OCI-LY1 (cell line): ENCODE measurements at regions not wholly inside any gene's neighbourhood (a gene's known extent, or its start where the extent isn't known, plus 50 kb on each side); places are given as distances from the start of the nearest gene placed in this dataset.

ENCODE experiments used
- H2AFZ ChIP-seq: fragments of 200-600 bp; sonication (generic), shearing (Covaris generic); 2 replicates; pipeline ENCODE4 v1.6.0; 2014; ENCODE audit warnings: antibody characterized with exemption, mild to moderate bottlenecking, low read length
- H3F3A ChIP-seq: fragments of 200-600 bp; sonication (generic), shearing (Covaris generic); 2 replicates; pipeline ENCODE4 v1.6.0; 2014; ENCODE audit warnings: mild to moderate bottlenecking, antibody characterized with exemption, low read length, moderate library complexity; ENCODE audit not compliant: insufficient read depth
- H3K27ac ChIP-seq: fragments of 200-600 bp; sonication (generic); 2 replicates; pipeline ENCODE4 v1.5.1; 2014; ENCODE audit warnings: low read length, mixed run types, mild to moderate bottlenecking, low read depth; ENCODE audit not compliant: poor library complexity, severe bottlenecking
- H3K27me3 ChIP-seq: fragments of 200-600 bp; sonication (generic); 2 replicates; pipeline ENCODE4 v1.6.0; 2014; ENCODE audit warnings: antibody characterized with exemption, mild to moderate bottlenecking, low read length, moderate library complexity; ENCODE audit not compliant: insufficient read depth
- H3K36me3 ChIP-seq: fragments of 200-600 bp; sonication (generic); 2 replicates; pipeline ENCODE4 v1.6.1; 2014; ENCODE audit warnings: mild to moderate bottlenecking, antibody characterized with exemption, low read length, moderate library complexity, mixed read lengths; ENCODE audit not compliant: insufficient read depth
- H3K4me1 ChIP-seq: fragments of 200-600 bp; sonication (generic); 2 replicates; pipeline ENCODE4 v1.5.1; 2014; ENCODE audit warnings: mild to moderate bottlenecking, low read length, moderate library complexity; ENCODE audit not compliant: insufficient read depth, severe bottlenecking
- H3K4me2 ChIP-seq: fragments of 200-600 bp; sonication (generic), shearing (Covaris generic); 2 replicates; pipeline ENCODE4 v1.6.1; 2014; ENCODE audit warnings: low read length
- H3K4me3 ChIP-seq: fragments of 200-600 bp; sonication (generic); 2 replicates; pipeline ENCODE4 v1.5.1; 2014; ENCODE audit warnings: low read length, low read depth, mild to moderate bottlenecking, mixed read lengths; ENCODE audit not compliant: poor library complexity, severe bottlenecking
- H3K79me2 ChIP-seq: fragments of 200-600 bp; shearing (Covaris generic); 2 replicates; pipeline ENCODE4 v1.6.1; 2016; ENCODE audit warnings: mixed run types, low read length, mixed read lengths; ENCODE audit not compliant: insufficient read depth
- H3K9ac ChIP-seq: fragments of 200-600 bp; sonication (generic), shearing (Covaris generic); 2 replicates; pipeline ENCODE4 v1.6.1; 2014; ENCODE audit warnings: mild to moderate bottlenecking, low read length, mixed read lengths
- H3K9me2 ChIP-seq: fragments of 200-600 bp; sonication (generic), shearing (Covaris generic); 2 replicates; pipeline ENCODE4 v1.6.1; 2014; ENCODE audit warnings: low read depth, mild to moderate bottlenecking, low read length, mixed read lengths
- H3K9me3 ChIP-seq: fragments of 200-600 bp; shearing (Covaris generic); 2 replicates; pipeline ENCODE4 v1.6.1; 2014; ENCODE audit warnings: low read length, mixed read lengths
- H4K20me1 ChIP-seq: fragments of 200-600 bp; sonication (generic), shearing (Covaris generic); 2 replicates; pipeline ENCODE4 v1.6.0; 2016; ENCODE audit warnings: mild to moderate bottlenecking, low read length; ENCODE audit not compliant: insufficient read depth
- CTCF ChIP-seq: fragments of 200-600 bp; sonication (generic), shearing (Covaris generic); IDR thresholded peaks from 2 replicates; pipeline ENCODE4 v1.5.1; 2017; ENCODE audit warnings: mild to moderate bottlenecking, antibody characterized with exemption, low read length, moderate library complexity, mixed read lengths
- EZH2 ChIP-seq: fragments of 200-600 bp; sonication (generic), shearing (Covaris generic); IDR thresholded peaks from 2 replicates; pipeline ENCODE4 v1.8.0; 2017; ENCODE audit warnings: borderline replicate concordance, mixed run types, mild to moderate bottlenecking, antibody characterized with exemption, low read length, moderate library complexity, mixed read lengths

- H3K79me2 ChIP-seq, result no peaks in the 10 kb centered on the region
- TF ChIP-seq CTCF (no peak), EZH2 (no peak)
- no peak overlapping the region for H3K27ac ChIP-seq
- no peaks in the 10 kb centered on the region for H3F3A ChIP-seq
- H2AFZ ChIP-seq, result no peak overlapping the region
- H3K4me2 ChIP-seq, result no peak overlapping the region
- H4K20me1 ChIP-seq, result no peaks in the 10 kb centered on the region
- H3K27me3 ChIP-seq, result no peaks in the 10 kb centered on the region
- H3K9me3 ChIP-seq, result no peaks in the 10 kb centered on the region
- no peaks in the 10 kb centered on the region for H3K9me2 ChIP-seq
- no peak overlapping the region for H3K4me3 ChIP-seq
- H3K36me3 ChIP-seq, result no peaks in the 10 kb centered on the region
- no peaks in the 10 kb centered on the region for H3K4me1 ChIP-seq
- no peak overlapping the region for H3K9ac ChIP-seq
Measured at GRCh38 chr4:4680243-4680642, 138.4 kb upstream of the STX18 start.

DNA sequence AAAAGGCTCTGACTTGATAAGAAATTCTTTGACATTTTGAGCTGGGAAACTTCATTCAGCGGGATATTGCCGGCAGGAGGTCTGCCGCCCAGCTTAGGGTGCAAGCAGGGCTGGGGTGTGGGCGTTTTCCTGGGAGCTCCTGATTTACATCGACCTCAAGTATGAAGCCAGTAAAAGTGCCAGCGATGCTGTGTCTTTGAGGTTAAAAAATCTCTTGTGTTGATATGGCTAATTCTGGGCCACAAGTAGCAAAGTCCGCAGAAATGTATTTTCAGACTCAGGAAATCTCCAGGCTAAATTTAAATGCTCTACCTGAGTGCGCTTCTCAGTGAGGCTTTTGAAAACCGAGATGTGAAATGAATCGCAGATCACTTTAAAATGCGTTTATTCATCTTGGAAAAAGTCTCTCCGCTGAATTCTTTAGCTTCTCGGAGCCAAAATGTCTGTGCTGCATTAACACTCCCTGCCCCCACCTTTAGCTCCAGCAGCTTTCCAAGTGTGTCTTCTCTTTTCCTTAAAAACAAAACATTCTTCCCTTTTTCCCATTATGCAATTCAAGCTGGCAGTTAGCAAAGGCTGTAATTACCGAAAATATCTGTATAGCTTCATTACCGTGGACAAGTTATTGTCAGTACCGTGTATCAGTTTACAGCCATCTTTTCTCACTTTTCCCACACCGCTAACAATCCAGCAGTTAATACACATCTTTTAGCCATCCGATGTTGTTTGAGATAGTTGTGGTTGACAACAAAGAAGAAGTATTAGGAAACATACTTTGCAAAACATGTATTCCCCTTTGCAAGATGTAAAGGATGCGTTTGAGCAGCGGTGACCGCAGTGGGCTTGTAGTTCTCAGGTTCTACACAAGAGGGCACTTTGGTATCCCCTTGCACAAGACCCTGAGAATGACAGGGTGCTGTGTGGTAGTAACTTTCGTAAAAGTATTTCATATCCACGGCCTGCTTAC is 136.0 kb upstream of the STX18 start:
- no peaks in the 10 kb centered on the region for H3K4me1 ChIP-seq
- no peak for TF ChIP-seq EZH2
- peak; percentile 37; the same call in 1 of the 2 replicates for TF ChIP-seq CTCF
- no peak overlapping the region for H3K4me2 ChIP-seq
- H2AFZ ChIP-seq, result no peak overlapping the region
- H3K27me3 ChIP-seq, result no peaks in the 10 kb centered on the region
- no peak overlapping the region for H3K4me3 ChIP-seq
- no peak overlapping the region for H3K9ac ChIP-seq
- no peaks in the 10 kb centered on the region for H3F3A ChIP-seq
- H4K20me1 ChIP-seq, result no peaks in the 10 kb centered on the region
- H3K79me2 ChIP-seq, result no peaks in the 10 kb centered on the region
- H3K9me2 ChIP-seq, result no peaks in the 10 kb centered on the region
- no peak overlapping the region for H3K27ac ChIP-seq
- no peaks in the 10 kb centered on the region for H3K9me3 ChIP-seq
- H3K36me3 ChIP-seq, result no peaks in the 10 kb centered on the region

- Histone ChIP-seq H3K9me2 (no peaks in the 10 kb centered on the region), H3K9ac (no peak overlapping the region), H3K4me1 (no peaks in the 10 kb centered on the region), H3K9me3 (no peaks in the 10 kb centered on the region), H4K20me1 (no peaks in the 10 kb centered on the region), H3K27ac (no peak overlapping the region), H3K27me3 (no peaks in the 10 kb centered on the region), H3K4me3 (no peak overlapping the region), H3K79me2 (no peaks in the 10 kb centered on the region), H3K36me3 (no peaks in the 10 kb centered on the region), H2AFZ (no peak overlapping the region), H3F3A (no peaks in the 10 kb centered on the region), H3K4me2 (no peak overlapping the region)
- no peak for TF ChIP-seq CTCF
- no peak for TF ChIP-seq EZH2
Measured at GRCh38 chr4:4675641-4676040, 133.8 kb upstream of the STX18 start.
